ENCODE measurements at regions not wholly inside any gene's neighbourhood (a gene's known extent, or its start where the extent isn't known, plus 50 kb on each side); places are given as distances from the start of the nearest gene placed in this dataset.
"Not testable (repeated sequence)": the region's sequence is repeated elsewhere in the genome, so short reads cannot be mapped to it uniquely, and the experiment has no call there.

- no peak for DNase-seq (ENCODE audit: low spot score)
- in situ Hi-C loops (cut with MboI; ENCODE audit: low pct_unique_long_range_greater_than_20kb, low sequenced_read_pairs, unreplicated experiment): no loop called here
- TF ChIP-seq CTCF (IDR thresholded peaks at IDR 0.05; ENCODE audit: extremely low read depth, insufficient read depth, missing control alignments): no peak
Measured at GRCh38 chr14:44606576-44606975, 99.5 kb upstream of the FSCB start.

- DNase-seq (ENCODE audit: low spot score); in situ Hi-C loops (cut with MboI; ENCODE audit: low pct_unique_long_range_greater_than_20kb, low sequenced_read_pairs, unreplicated experiment): not testable (repeated sequence)
Measured at GRCh38 chr14:44601266-44601665, 94.2 kb upstream of the FSCB start.

- in situ Hi-C loops (cut with MboI; ENCODE audit: low pct_unique_long_range_greater_than_20kb, low sequenced_read_pairs, unreplicated experiment): no loop called here
- no peak for TF ChIP-seq CTCF (IDR thresholded peaks at IDR 0.05; ENCODE audit: extremely low read depth, insufficient read depth, missing control alignments)
- no peak for DNase-seq (ENCODE audit: low spot score)
Measured at GRCh38 chr14:44589180-44589579, 82.1 kb upstream of the FSCB start.

- no peak for TF ChIP-seq CTCF (IDR thresholded peaks at IDR 0.05; ENCODE audit: extremely low read depth, insufficient read depth, missing control alignments)
- in situ Hi-C loops (cut with MboI; ENCODE audit: low pct_unique_long_range_greater_than_20kb, low sequenced_read_pairs, unreplicated experiment): no loop called here
- no peak for DNase-seq (ENCODE audit: low spot score)
Measured at GRCh38 chr14:44586910-44587309, 79.8 kb upstream of the FSCB start.

- no peak for DNase-seq (ENCODE audit: low spot score)
- no peak for TF ChIP-seq CTCF (IDR thresholded peaks at IDR 0.05; ENCODE audit: extremely low read depth, insufficient read depth, missing control alignments)
- in situ Hi-C loops (cut with MboI; ENCODE audit: low pct_unique_long_range_greater_than_20kb, low sequenced_read_pairs, unreplicated experiment): no loop called here
Measured at GRCh38 chr14:44576356-44576755, 69.3 kb upstream of the FSCB start.

- in situ Hi-C loops (cut with MboI; ENCODE audit: low pct_unique_long_range_greater_than_20kb, low sequenced_read_pairs, unreplicated experiment): no loop called here
- TF ChIP-seq CTCF (IDR thresholded peaks at IDR 0.05; ENCODE audit: extremely low read depth, insufficient read depth, missing control alignments): no peak
- DNase-seq (ENCODE audit: low spot score): no peak
Measured at GRCh38 chr14:44567997-44568396, 60.9 kb upstream of the FSCB start.

- no peak for DNase-seq (ENCODE audit: low spot score)
- no peak for TF ChIP-seq CTCF (IDR thresholded peaks at IDR 0.05; ENCODE audit: extremely low read depth, insufficient read depth, missing control alignments)
- in situ Hi-C loops (cut with MboI; ENCODE audit: low pct_unique_long_range_greater_than_20kb, low sequenced_read_pairs, unreplicated experiment): no loop called here
Measured at GRCh38 chr14:44565968-44566367, 58.9 kb upstream of the FSCB start.

Measured in GM13977 (cell line).